Parathyroid adenoma (tissue), 2 donors: ENCODE measurements at regions not wholly inside any gene's neighbourhood (a gene's known extent, or its start where the extent isn't known, plus 50 kb on each side); places are given as distances from the start of the nearest gene placed in this dataset.

Experiments
- H2AFZ ChIP-seq: fragments of 300-600 bp; sonication (generic); one replicate; pipeline ENCODE4 v1.7.0; 2017; ENCODE audit warnings: antibody characterized with exemption, mild to moderate bottlenecking
- H3K27ac ChIP-seq: fragments of 300-600 bp; sonication (generic); one replicate; pipeline ENCODE4 v1.7.0; 2017
- H3K27me3 ChIP-seq: fragments of 300-600 bp; sonication (generic); one replicate; pipeline ENCODE4 v1.7.0; 2017; ENCODE audit warnings: low read length; ENCODE audit not compliant: control insufficient read depth, insufficient read depth
- H3K36me3 ChIP-seq: fragments of 300-600 bp; sonication (generic); one replicate; pipeline ENCODE4 v1.7.0; 2017; ENCODE audit warnings: low read length; ENCODE audit not compliant: control insufficient read depth, insufficient read depth
- H3K4me1 ChIP-seq: fragments of 300-600 bp; sonication (generic); one replicate; pipeline ENCODE4 v1.7.0; 2017; ENCODE audit warnings: control low read depth
- H3K4me2 ChIP-seq: fragments of 300-600 bp; sonication (generic); one replicate; pipeline ENCODE4 v1.7.0; 2017; ENCODE audit warnings: low read length
- H3K4me3 ChIP-seq: fragments of 300-600 bp; sonication (generic); one replicate; pipeline ENCODE4 v1.7.0; 2017; ENCODE audit warnings: low read depth, low read length
- H3K79me2 ChIP-seq: fragments of 300-600 bp; sonication (generic); one replicate; pipeline ENCODE4 v1.7.0; 2017; ENCODE audit warnings: control low read depth
- H3K9ac ChIP-seq: fragments of 300-600 bp; sonication (generic); one replicate; pipeline ENCODE4 v1.7.0; 2017; ENCODE audit warnings: mild to moderate bottlenecking
- H3K9me3 ChIP-seq: fragments of 300-600 bp; sonication (generic); one replicate; pipeline ENCODE4 v1.7.0; 2017; ENCODE audit warnings: low read length; ENCODE audit not compliant: control insufficient read depth
- CTCF ChIP-seq: fragments of 300-600 bp; sonication (generic); IDR thresholded peaks from one replicate; pipeline ENCODE4 v1.7.0; 2017; ENCODE audit warnings: antibody characterized with exemption, mild to moderate bottlenecking
- donor health status: primary hyperparathyroidism.

- Histone ChIP-seq H3K27ac (no peak overlapping the region), H3K4me3 (no peak overlapping the region), H3K36me3 (no peaks in the 10 kb centered on the region), H3K4me1 (peaks cover 10% of the 10 kb centered on the region), H3K27me3 (no peaks in the 10 kb centered on the region), H3K9me3 (no peaks in the 10 kb centered on the region), H3K79me2 (no peaks in the 10 kb centered on the region), H2AFZ (no peak overlapping the region), H3K9ac (no peak overlapping the region), H3K4me2 (no peak overlapping the region)
- no peak for TF ChIP-seq CTCF
Observed at GRCh38 chr5:125210242-125210947, 464.0 kb upstream of the ZNF608 start.

- H3K4me2 ChIP-seq = no peak overlapping the region
- H3K4me3 ChIP-seq = no peak overlapping the region
- H3K9ac ChIP-seq = no peak overlapping the region
- H3K9me3 ChIP-seq = no peaks in the 10 kb centered on the region
- no peak for TF ChIP-seq CTCF
- no peaks in the 10 kb centered on the region for H3K36me3 ChIP-seq
- no peak overlapping the region for H3K27ac ChIP-seq
- H2AFZ ChIP-seq = no peak overlapping the region
- no peaks in the 10 kb centered on the region for H3K4me1 ChIP-seq
- H3K27me3 ChIP-seq = no peaks in the 10 kb centered on the region
- no peaks in the 10 kb centered on the region for H3K79me2 ChIP-seq
Observed at GRCh38 chr5:125214080-125214479, 467.6 kb upstream of the ZNF608 start.

GRCh38 chr5:125215593-125215992 is 469.2 kb upstream of the ZNF608 start:
- H3K4me2 ChIP-seq = no peak overlapping the region
- no peak overlapping the region for H2AFZ ChIP-seq
- no peak for TF ChIP-seq CTCF
- no peaks in the 10 kb centered on the region for H3K27me3 ChIP-seq
- H3K79me2 ChIP-seq = no peaks in the 10 kb centered on the region
- no peaks in the 10 kb centered on the region for H3K36me3 ChIP-seq
- H3K4me1 ChIP-seq = no peaks in the 10 kb centered on the region
- no peak overlapping the region for H3K27ac ChIP-seq
- no peaks in the 10 kb centered on the region for H3K9me3 ChIP-seq
- H3K4me3 ChIP-seq = no peak overlapping the region
- H3K9ac ChIP-seq = no peak overlapping the region

- Histone ChIP-seq H3K79me2 (no peaks in the 10 kb centered on the region), H3K4me2 (no peak overlapping the region), H3K27ac (no peak overlapping the region), H3K9ac (no peak overlapping the region), H2AFZ (no peak overlapping the region), H3K4me1 (no peaks in the 10 kb centered on the region), H3K9me3 (no peaks in the 10 kb centered on the region), H3K4me3 (no peak overlapping the region), H3K36me3 (no peaks in the 10 kb centered on the region), H3K27me3 (no peaks in the 10 kb centered on the region)
- no peak for TF ChIP-seq CTCF
Observed at GRCh38 chr5:125219710-125220109, 473.3 kb upstream of the ZNF608 start.

- H3K4me3 ChIP-seq = no peak overlapping the region
- H3K4me1 ChIP-seq = no peaks in the 10 kb centered on the region
- no peak for TF ChIP-seq CTCF
Observed at GRCh38 chr5:125220284-125220683, 473.8 kb upstream of the ZNF608 start.

More at GRCh38 chr5:125220284-125220683, 473.8 kb upstream of the ZNF608 start:
- H3K79me2 ChIP-seq = no peaks in the 10 kb centered on the region
- H2AFZ ChIP-seq = no peak overlapping the region
- H3K27me3 ChIP-seq = no peaks in the 10 kb centered on the region
- H3K4me2 ChIP-seq = no peak overlapping the region
- no peaks in the 10 kb centered on the region for H3K36me3 ChIP-seq
- no peaks in the 10 kb centered on the region for H3K9me3 ChIP-seq
- H3K27ac ChIP-seq = no peak overlapping the region
- no peak overlapping the region for H3K9ac ChIP-seq
